ENCODE measurements at regions not wholly inside any gene's neighbourhood (a gene's known extent, or its start where the extent isn't known, plus 50 kb on each side); places are given as distances from the start of the nearest gene placed in this dataset.

- Mint-ChIP-seq H3K27ac (no peak overlapping the region), H3K4me1 (no peaks in the 10 kb centered on the region), H3K27me3 (peaks cover 5% of the 10 kb centered on the region), H3K4me3 (no peak overlapping the region), H3K36me3 (no peaks in the 10 kb centered on the region), H3K9me3 (peaks cover 0 to 6% (median 0%) of the 10 kb centered on the region in 7 donors)
- ATAC-seq (ENCODE audit: low read depth in 2 of 2): no peak
- DNase-seq: no peak
- Histone ChIP-seq H3K27me3 (ENCODE audit: control insufficient read depth, insufficient read depth, low read length) (no peaks in the 10 kb centered on the region), H3K4me3 (ENCODE audit: low read depth, low read length) (no peak overlapping the region), H3K9me3 (ENCODE audit: control insufficient read depth in 2 of 2, low read length in 2 of 2) (no peaks in the 10 kb centered on the region), H3K27ac (ENCODE audit: insufficient read depth, low read length, poor library complexity, severe bottlenecking) (no peak overlapping the region), H3K4me1 (ENCODE audit: control insufficient read depth, insufficient read depth, low read length, poor library complexity, severe bottlenecking) (no peaks in the 10 kb centered on the region), H3K36me3 (ENCODE audit: control insufficient read depth, insufficient read depth, low read length) (no peaks in the 10 kb centered on the region)
These were observed 77.4 kb upstream of the MAD2L1 start for GRCh38 chr4:120144041-120144440.

- H3K27me3 Mint-ChIP-seq: peaks cover 7% of the 10 kb centered on the region
- Histone ChIP-seq H3K4me3 (ENCODE audit: low read depth, low read length) (no peak overlapping the region), H3K27me3 (ENCODE audit: control insufficient read depth, insufficient read depth, low read length) (no peaks in the 10 kb centered on the region), H3K9me3 (ENCODE audit: control insufficient read depth in 2 of 2, low read length in 2 of 2) (no peaks in the 10 kb centered on the region), H3K27ac (ENCODE audit: insufficient read depth, low read length, poor library complexity, severe bottlenecking) (no peak overlapping the region), H3K36me3 (ENCODE audit: control insufficient read depth, insufficient read depth, low read length) (no peaks in the 10 kb centered on the region), H3K4me1 (ENCODE audit: control insufficient read depth, insufficient read depth, low read length, poor library complexity, severe bottlenecking) (no peaks in the 10 kb centered on the region)
- H3K4me1 Mint-ChIP-seq: no peaks in the 10 kb centered on the region
- no peak for ATAC-seq (ENCODE audit: low read depth in 2 of 2)
- DNase-seq: no peak
- no peak overlapping the region for H3K27ac Mint-ChIP-seq
- no peaks in the 10 kb centered on the region for H3K36me3 Mint-ChIP-seq
- H3K9me3 Mint-ChIP-seq: peaks cover 0 to 6% (median 0%) of the 10 kb centered on the region in 7 donors
- H3K4me3 Mint-ChIP-seq: no peak overlapping the region
These were observed 72.7 kb upstream of the MAD2L1 start for GRCh38 chr4:120139392-120139791.

GRCh38 chr4:120132935-120133334 is 66.3 kb upstream of the MAD2L1 start:
- Mint-ChIP-seq H3K4me1 (no peaks in the 10 kb centered on the region), H3K4me3 (no peak overlapping the region), H3K9me3 (peaks cover 0 to 2% (median 0%) of the 10 kb centered on the region in 7 donors), H3K27ac (no peak overlapping the region), H3K27me3 (peaks cover 16% of the 10 kb centered on the region), H3K36me3 (no peaks in the 10 kb centered on the region)
- ATAC-seq (ENCODE audit: low read depth in 2 of 2) (no peak), DNase-seq (no peak)
- no peaks in the 10 kb centered on the region for H3K4me1 ChIP-seq (ENCODE audit: control insufficient read depth, insufficient read depth, low read length, poor library complexity, severe bottlenecking)
- H3K9me3 ChIP-seq (ENCODE audit: control insufficient read depth in 2 of 2, low read length in 2 of 2): no peaks in the 10 kb centered on the region
- no peak overlapping the region for H3K27ac ChIP-seq (ENCODE audit: insufficient read depth, low read length, poor library complexity, severe bottlenecking)
- no peaks in the 10 kb centered on the region for H3K27me3 ChIP-seq (ENCODE audit: control insufficient read depth, insufficient read depth, low read length)
- no peaks in the 10 kb centered on the region for H3K36me3 ChIP-seq (ENCODE audit: control insufficient read depth, insufficient read depth, low read length)
- H3K4me3 ChIP-seq (ENCODE audit: low read depth, low read length): no peak overlapping the region

GRCh38 chr4:120130786-120131185 is 64.1 kb upstream of the MAD2L1 start:
- no peaks in the 10 kb centered on the region for H3K9me3 ChIP-seq (ENCODE audit: control insufficient read depth in 2 of 2, low read length in 2 of 2)
- H3K4me1 ChIP-seq (ENCODE audit: control insufficient read depth, insufficient read depth, low read length, poor library complexity, severe bottlenecking): no peaks in the 10 kb centered on the region
- H3K4me1 Mint-ChIP-seq: no peaks in the 10 kb centered on the region
- no peak for ATAC-seq (ENCODE audit: low read depth in 2 of 2)
- H3K36me3 ChIP-seq (ENCODE audit: control insufficient read depth, insufficient read depth, low read length): no peaks in the 10 kb centered on the region
- H3K4me3 Mint-ChIP-seq: no peak overlapping the region
- H3K27me3 Mint-ChIP-seq: peaks cover 16% of the 10 kb centered on the region
- no peaks in the 10 kb centered on the region for H3K27me3 ChIP-seq (ENCODE audit: control insufficient read depth, insufficient read depth, low read length)
- peaks cover 0 to 2% (median 0%) of the 10 kb centered on the region in 7 donors for H3K9me3 Mint-ChIP-seq
- no peak overlapping the region for H3K27ac ChIP-seq (ENCODE audit: insufficient read depth, low read length, poor library complexity, severe bottlenecking)
- H3K27ac Mint-ChIP-seq: no peak overlapping the region
- H3K4me3 ChIP-seq (ENCODE audit: low read depth, low read length): no peak overlapping the region
- no peaks in the 10 kb centered on the region for H3K36me3 Mint-ChIP-seq
- DNase-seq: no peak

Data from CD4-positive, CD25-positive, alpha-beta regulatory T cell (primary cell).